ENCODE measurements at regions not wholly inside any gene's neighbourhood (a gene's known extent, or its start where the extent isn't known, plus 50 kb on each side); places are given as distances from the start of the nearest gene placed in this dataset.
"Not testable (repeated sequence)": the region's sequence is repeated elsewhere in the genome, so short reads cannot be mapped to it uniquely, and the experiment has no call there.

GRCh38 chr1:221576268-221576667 is 165.6 kb downstream of the DUSP10 start:
- no peaks in the 10 kb centered on the region for H3K9me3 ChIP-seq (replicated peaks in 1 of 2; ENCODE audit: control insufficient read depth in 2 of 2, insufficient read depth in 1 of 2, low read depth in 1 of 2, low read length in 2 of 2)
- H3K9ac ChIP-seq (ENCODE audit: low read depth, low read length, poor library complexity) = no peak overlapping the region
- no peaks in the 10 kb centered on the region for H3K4me1 ChIP-seq (ENCODE audit: control insufficient read depth in 2 of 2, insufficient read depth in 1 of 2, low read depth in 1 of 2, low read length in 2 of 2)
- no peak overlapping the region for H2BK120ac ChIP-seq (ENCODE audit: low read depth, low read length)
- no peaks in the 10 kb centered on the region for H3K36me3 ChIP-seq (replicated peaks in 1 of 2; ENCODE audit: control insufficient read depth in 2 of 2, insufficient read depth in 2 of 2, low read length in 2 of 2)
- no peak overlapping the region for H3K4ac ChIP-seq (ENCODE audit: low read length)
- no peaks in the 10 kb centered on the region for H3K27me3 ChIP-seq (ENCODE audit: control insufficient read depth in 3 of 3, insufficient read depth in 3 of 3, low read depth in 1 of 3, low read length in 3 of 3)
- DNase-seq (ENCODE audit: low spot score) = no peak
- no peak overlapping the region for H3K18ac ChIP-seq (ENCODE audit: low read length)
- no CpG with 5 or more reads among the region's 3 CpGs for WGBS, 2 donors (ENCODE audit: extremely low coverage in 2 of 2, insufficient read length in 2 of 2, insufficient replicate concordance in 1 of 2)
- H2BK15ac ChIP-seq (ENCODE audit: low read length) = no peak overlapping the region
- H2BK5ac ChIP-seq (ENCODE audit: low read length) = no peak overlapping the region
- H3K14ac ChIP-seq (ENCODE audit: low read length) = no peak overlapping the region
- peak overlapping the region; percentile 74 for H2AFZ ChIP-seq (ENCODE audit: low read length)
- no peak overlapping the region for H3K27ac ChIP-seq (replicated peaks; ENCODE audit: low read length)
- no peaks in the 10 kb centered on the region for H3K79me1 ChIP-seq (ENCODE audit: low read depth, low read length)
- no peak overlapping the region for H3K4me3 ChIP-seq (ENCODE audit: low read length in 2 of 2)
- H3K23ac ChIP-seq (ENCODE audit: low read depth, low read length, poor library complexity) = no peak overlapping the region
- no peak overlapping the region for H3K4me2 ChIP-seq (ENCODE audit: insufficient read depth, low read length, poor library complexity, severe bottlenecking)
- no peak overlapping the region for H4K91ac ChIP-seq (ENCODE audit: low read depth, low read length, poor library complexity)
- no peak overlapping the region for H4K8ac ChIP-seq (ENCODE audit: low read depth, low read length)
- H2BK12ac ChIP-seq (ENCODE audit: low read length) = no peak overlapping the region
- no peak overlapping the region for H2AK5ac ChIP-seq (ENCODE audit: low read depth, low read length)

- Histone ChIP-seq H3K4me2 (ENCODE audit: insufficient read depth, low read length, poor library complexity, severe bottlenecking) (no peak overlapping the region), H3K14ac (ENCODE audit: low read length) (no peak overlapping the region), H3K4ac (ENCODE audit: low read length) (no peak overlapping the region), H3K4me1 (ENCODE audit: control insufficient read depth in 2 of 2, insufficient read depth in 1 of 2, low read depth in 1 of 2, low read length in 2 of 2) (no peaks in the 10 kb centered on the region), H3K27ac (replicated peaks; ENCODE audit: low read length) (no peak overlapping the region), H3K23ac (ENCODE audit: low read depth, low read length, poor library complexity) (no peak overlapping the region), H2AK5ac (ENCODE audit: low read depth, low read length) (no peak overlapping the region), H3K18ac (ENCODE audit: low read length) (no peak overlapping the region), H2BK15ac (ENCODE audit: low read length) (no peak overlapping the region), H2BK12ac (ENCODE audit: low read length) (no peak overlapping the region), H2BK5ac (ENCODE audit: low read length) (no peak overlapping the region), H3K9me3 (replicated peaks in 1 of 2; ENCODE audit: control insufficient read depth in 2 of 2, insufficient read depth in 1 of 2, low read depth in 1 of 2, low read length in 2 of 2) (no peaks in the 10 kb centered on the region), H3K9ac (ENCODE audit: low read depth, low read length, poor library complexity) (no peak overlapping the region), H2BK120ac (ENCODE audit: low read depth, low read length) (no peak overlapping the region), H4K8ac (ENCODE audit: low read depth, low read length) (no peak overlapping the region), H2AFZ (ENCODE audit: low read length) (no peak overlapping the region), H4K91ac (ENCODE audit: low read depth, low read length, poor library complexity) (no peak overlapping the region), H3K36me3 (replicated peaks in 1 of 2; ENCODE audit: control insufficient read depth in 2 of 2, insufficient read depth in 2 of 2, low read length in 2 of 2) (no peaks in the 10 kb centered on the region), H3K27me3 (ENCODE audit: control insufficient read depth in 3 of 3, insufficient read depth in 3 of 3, low read depth in 1 of 3, low read length in 3 of 3) (no peaks in the 10 kb centered on the region), H3K79me1 (ENCODE audit: low read depth, low read length) (no peaks in the 10 kb centered on the region), H3K4me3 (ENCODE audit: low read length in 2 of 2) (no peak overlapping the region)
- WGBS, 2 donors (ENCODE audit: extremely low coverage in 2 of 2, insufficient read length in 2 of 2, insufficient replicate concordance in 1 of 2) = no CpG with 5 or more reads among the region's 2 CpGs
- no peak for DNase-seq (ENCODE audit: low spot score)
These were observed 158.4 kb downstream of the DUSP10 start for GRCh38 chr1:221583465-221583864.

- not testable (repeated sequence) for H2BK5ac ChIP-seq (ENCODE audit: low read length); H4K91ac ChIP-seq (ENCODE audit: low read depth, low read length, poor library complexity); H2BK120ac ChIP-seq (ENCODE audit: low read depth, low read length); H2AK5ac ChIP-seq (ENCODE audit: low read depth, low read length); H3K23ac ChIP-seq (ENCODE audit: low read depth, low read length, poor library complexity); H3K4me3 ChIP-seq (ENCODE audit: low read length in 2 of 2); H3K27ac ChIP-seq (replicated peaks; ENCODE audit: low read length); H2AFZ ChIP-seq (ENCODE audit: low read length); H3K14ac ChIP-seq (ENCODE audit: low read length); H3K9ac ChIP-seq (ENCODE audit: low read depth, low read length, poor library complexity); H4K8ac ChIP-seq (ENCODE audit: low read depth, low read length); H3K4me1 ChIP-seq (ENCODE audit: control insufficient read depth in 2 of 2, insufficient read depth in 1 of 2, low read depth in 1 of 2, low read length in 2 of 2); DNase-seq (ENCODE audit: low spot score); H2BK12ac ChIP-seq (ENCODE audit: low read length); H3K18ac ChIP-seq (ENCODE audit: low read length); H3K9me3 ChIP-seq (replicated peaks in 1 of 2; ENCODE audit: control insufficient read depth in 2 of 2, insufficient read depth in 1 of 2, low read depth in 1 of 2, low read length in 2 of 2); H3K4me2 ChIP-seq (ENCODE audit: insufficient read depth, low read length, poor library complexity, severe bottlenecking); H3K36me3 ChIP-seq (replicated peaks in 1 of 2; ENCODE audit: control insufficient read depth in 2 of 2, insufficient read depth in 2 of 2, low read length in 2 of 2); H3K27me3 ChIP-seq (ENCODE audit: control insufficient read depth in 3 of 3, insufficient read depth in 3 of 3, low read depth in 1 of 3, low read length in 3 of 3); H2BK15ac ChIP-seq (ENCODE audit: low read length); H3K4ac ChIP-seq (ENCODE audit: low read length); H3K79me1 ChIP-seq (ENCODE audit: low read depth, low read length)
- WGBS, 2 donors (ENCODE audit: extremely low coverage in 2 of 2, insufficient read length in 2 of 2, insufficient replicate concordance in 1 of 2) = no CpG with 5 or more reads among the region's 1 CpG
These were observed 154.9 kb downstream of the DUSP10 start for GRCh38 chr1:221587013-221587412.

- not testable (repeated sequence) for H2BK5ac ChIP-seq (ENCODE audit: low read length); H4K91ac ChIP-seq (ENCODE audit: low read depth, low read length, poor library complexity); H2AK5ac ChIP-seq (ENCODE audit: low read depth, low read length); H2BK15ac ChIP-seq (ENCODE audit: low read length); H3K4me3 ChIP-seq (ENCODE audit: low read length in 2 of 2); H3K9me3 ChIP-seq (replicated peaks in 1 of 2; ENCODE audit: control insufficient read depth in 2 of 2, insufficient read depth in 1 of 2, low read depth in 1 of 2, low read length in 2 of 2); H3K27me3 ChIP-seq (ENCODE audit: control insufficient read depth in 3 of 3, insufficient read depth in 3 of 3, low read depth in 1 of 3, low read length in 3 of 3); H3K4ac ChIP-seq (ENCODE audit: low read length); H3K23ac ChIP-seq (ENCODE audit: low read depth, low read length, poor library complexity); H2AFZ ChIP-seq (ENCODE audit: low read length); H3K4me2 ChIP-seq (ENCODE audit: insufficient read depth, low read length, poor library complexity, severe bottlenecking); H3K14ac ChIP-seq (ENCODE audit: low read length); H3K18ac ChIP-seq (ENCODE audit: low read length); H2BK12ac ChIP-seq (ENCODE audit: low read length); DNase-seq (ENCODE audit: low spot score); H3K4me1 ChIP-seq (ENCODE audit: control insufficient read depth in 2 of 2, insufficient read depth in 1 of 2, low read depth in 1 of 2, low read length in 2 of 2); H3K9ac ChIP-seq (ENCODE audit: low read depth, low read length, poor library complexity); H3K27ac ChIP-seq (replicated peaks; ENCODE audit: low read length); H3K79me1 ChIP-seq (ENCODE audit: low read depth, low read length); H3K36me3 ChIP-seq (replicated peaks in 1 of 2; ENCODE audit: control insufficient read depth in 2 of 2, insufficient read depth in 2 of 2, low read length in 2 of 2); H4K8ac ChIP-seq (ENCODE audit: low read depth, low read length); H2BK120ac ChIP-seq (ENCODE audit: low read depth, low read length)
These were observed 150.6 kb downstream of the DUSP10 start for GRCh38 chr1:221591250-221591649.

Data from neuronal stem cell (in vitro differentiated cells).